ENCODE measurements at regions not wholly inside any gene's neighbourhood (a gene's known extent, or its start where the extent isn't known, plus 50 kb on each side); places are given as distances from the start of the nearest gene placed in this dataset.

DNA sequence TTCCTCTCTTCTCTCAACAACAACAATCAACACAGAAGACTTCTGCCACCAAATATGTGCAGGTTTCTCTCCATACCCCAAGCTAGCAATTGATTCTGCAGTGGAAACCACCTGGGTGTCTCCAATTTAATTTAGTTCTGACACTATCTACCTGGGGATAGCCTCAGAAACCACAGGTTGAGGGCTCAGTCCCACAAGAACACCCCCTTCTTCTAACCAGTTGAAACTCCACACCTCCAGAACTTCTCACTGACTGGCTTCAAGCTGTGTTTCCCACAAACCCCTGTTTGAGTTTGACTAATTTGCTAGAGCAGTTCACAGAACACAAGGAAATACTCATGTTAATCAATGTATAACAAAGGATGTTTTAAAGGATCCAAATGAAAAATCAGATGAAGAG lies 52.5 kb upstream of the SPTLC3 start:
- no peak for DNase-seq (ENCODE audit: low spot score in 2 of 2)
- FAIRE-seq: no peak

DNA sequence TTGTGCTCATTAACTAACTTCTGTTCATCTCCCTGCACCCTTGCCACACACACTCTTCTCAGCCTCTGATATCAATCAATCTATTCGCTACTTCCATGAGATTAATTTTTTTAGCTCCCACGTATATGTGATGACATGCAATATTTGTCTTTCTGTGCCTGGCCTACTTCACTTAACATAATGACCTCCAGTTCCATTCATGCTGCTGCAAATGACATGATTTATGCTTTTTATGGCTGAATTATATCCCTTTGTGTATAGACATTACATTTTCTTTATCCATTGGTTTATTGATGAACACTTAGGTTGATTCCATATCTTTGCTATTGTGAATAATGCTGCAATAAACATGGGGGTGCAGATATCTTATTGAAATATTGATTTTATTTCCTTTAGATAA lies 50.8 kb upstream of the SPTLC3 start:
- no peak for DNase-seq (ENCODE audit: low spot score in 2 of 2)
- no peak for FAIRE-seq

Data from frontal cortex (tissue), 3 donors.